Sigmoid colon (tissue), 6 donors: ENCODE measurements at regions not wholly inside any gene's neighbourhood (a gene's known extent, or its start where the extent isn't known, plus 50 kb on each side); places are given as distances from the start of the nearest gene placed in this dataset.

Experiments used
- DNase-seq: peaks from one replicate; pipeline ENCODE4 v3.0.0-alpha.2; 2019
- H3K27ac ChIP-seq, 4 donors: fragments of 200-600 bp; sonication (generic); one replicate each; pipeline ENCODE4 v1.5.1; 2016 to 2019; ENCODE audit warnings: mild to moderate bottlenecking in 1 of 4
- H3K27me3 ChIP-seq, 3 donors: fragments of 200-600 bp; sonication (generic); one replicate each; pipeline ENCODE4 v1.5.1; 2019; ENCODE audit warnings: mild to moderate bottlenecking in 1 of 3
- H3K36me3 ChIP-seq, 4 donors: fragments of 200-600 bp; sonication (generic); one replicate each; pipeline ENCODE4 v1.5.1; 2016 to 2019
- H3K4me1 ChIP-seq, 4 donors: fragments of 200-600 bp; sonication (generic); one replicate each; pipeline ENCODE4 v1.5.1; 2017 to 2019
- H3K4me3 ChIP-seq, 4 donors: fragments of 200-600 bp; sonication (generic); one replicate each; pipeline ENCODE4 v1.5.1; 2017 to 2019; ENCODE audit warnings: mild to moderate bottlenecking in 2 of 4, moderate library complexity in 1 of 4
- H3K9me3 ChIP-seq, 4 donors: fragments of 200-600 bp in 3 of 4; sonication (generic) in 3 of 4; one replicate each; pipeline versions ENCODE4 v1.5.1 to v1.6.1; 2013 to 2019
- CTCF ChIP-seq, 4 experiments: fragments of 450-650 bp in 3 of 4; fragments of 200-600 bp in 1 of 4; IDR thresholded peaks; one replicate each; pipeline ENCODE4 v1.5.1; 2016 to 2019; ENCODE audit warnings: antibody characterized with exemption in 4 of 4, mild to moderate bottlenecking in 3 of 4, moderate library complexity in 2 of 4
- EP300 ChIP-seq, 4 donors: sonication (generic); formaldehyde crosslinking; IDR thresholded peaks; one replicate each; pipeline ENCODE4 v1.6.1; 2017; ENCODE audit warnings: antibody characterized with exemption in 4 of 4
- POLR2A ChIP-seq, 2 donors: fragments of 450-650 bp; IDR thresholded peaks; one replicate each; pipeline ENCODE4 v1.6.1; 2016; ENCODE audit warnings: antibody characterized with exemption in 2 of 2, mild to moderate bottlenecking in 2 of 2, moderate library complexity in 2 of 2
- POLR2AphosphoS5 ChIP-seq, 4 donors: sonication (generic); formaldehyde crosslinking; IDR thresholded peaks; one replicate each; pipeline ENCODE4 v1.6.1; 2017; ENCODE audit warnings: antibody characterized with exemption in 4 of 4
- WGBS, 2 donors: extraction: QIAGEN DNeasy Blood & Tissue Kit; methylation state at CpG; one replicate each; pipeline ENCODE4 v1.1.7; 2013; 5-methylcytosine and 5-hydroxymethylcytosine counted together
- intact Hi-C: fragments of 100-400 bp; cut with DNase I; formaldehyde crosslinking; loops from one replicate; pipeline ENCODE4 v1.15.1; 2023
- donor health status: healthy with polysubstance abuse.
- donor health status: healthy.

DNA sequence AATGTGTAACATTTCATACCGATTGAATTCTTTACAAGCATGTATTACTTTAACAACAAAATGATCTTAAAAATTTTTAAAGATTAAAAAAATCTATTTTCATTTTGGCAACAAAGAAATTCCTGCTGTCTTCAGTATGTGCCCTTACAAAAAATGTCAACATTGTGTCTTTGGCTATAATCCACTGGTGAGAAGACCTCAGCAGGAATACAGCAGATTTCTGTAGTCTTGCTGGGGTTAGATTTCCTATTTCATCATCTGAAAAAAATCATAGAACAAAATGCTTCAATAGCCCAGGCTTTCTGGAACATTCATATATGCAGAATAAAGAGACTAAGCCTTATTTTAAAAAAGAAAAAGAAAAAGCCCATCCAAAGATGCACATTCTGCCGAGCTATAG lies 129.1 kb upstream of the CA10 start:
- DNase-seq: no peak
- no peak for TF ChIP-seq POLR2A (IDR thresholded peaks at IDR 0.05)
- intact Hi-C loops: no loop called here
- Histone ChIP-seq H3K9me3 (no peaks in the 10 kb centered on the region), H3K4me3 (no peak overlapping the region), H3K4me1 (no peaks in the 10 kb centered on the region), H3K27ac (no peak overlapping the region), H3K36me3 (no peaks in the 10 kb centered on the region), H3K27me3 (no peaks in the 10 kb centered on the region)
- WGBS, 2 donors: 87 to 91% methylated on average over 2 of the region's 2 CpGs

DNA sequence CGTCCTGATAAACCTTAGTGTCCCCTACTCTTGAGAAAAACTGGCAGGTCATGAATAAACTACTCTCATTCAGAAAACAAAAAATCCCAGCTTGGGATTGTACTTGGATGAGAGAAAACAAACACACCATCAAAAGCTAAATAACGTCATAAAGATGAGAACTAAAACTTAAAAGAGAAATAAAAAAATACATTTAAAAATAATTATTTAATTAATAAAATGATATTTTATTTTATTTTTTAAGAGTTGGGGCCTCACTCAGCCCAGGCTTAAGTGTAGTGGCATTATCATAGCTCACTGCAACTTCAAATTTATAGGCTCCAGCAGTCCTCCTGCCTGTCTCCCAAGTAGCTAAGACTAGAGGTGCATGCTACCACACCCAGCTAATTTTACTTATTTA lies 125.4 kb upstream of the CA10 start:
- Histone ChIP-seq H3K4me3 (no peak overlapping the region), H3K36me3 (no peaks in the 10 kb centered on the region), H3K27ac (no peak overlapping the region), H3K27me3 (no peaks in the 10 kb centered on the region), H3K9me3 (no peaks in the 10 kb centered on the region), H3K4me1 (no peaks in the 10 kb centered on the region)
- WGBS, 2 donors: 58 to 80% methylated on average over 2 of the region's 2 CpGs
- no peak for DNase-seq
- TF ChIP-seq EP300 (IDR thresholded peaks at IDR 0.05) (no peak), CTCF (IDR thresholded peaks at IDR 0.05) (no peak), POLR2AphosphoS5 (IDR thresholded peaks at IDR 0.05) (no peak), POLR2A (IDR thresholded peaks at IDR 0.05) (no peak)
- intact Hi-C loops: no loop called here

- TF ChIP-seq POLR2AphosphoS5 (IDR thresholded peaks at IDR 0.05): no peak
- TF ChIP-seq CTCF (IDR thresholded peaks at IDR 0.05): no peak
- no peak for TF ChIP-seq POLR2A (IDR thresholded peaks at IDR 0.05)
- H3K4me3 ChIP-seq: no peak overlapping the region
- 87% methylated on average over 4 of the region's 4 CpGs for WGBS, 2 donors
- DNase-seq: no peak
- H3K27me3 ChIP-seq: no peaks in the 10 kb centered on the region
- no peaks in the 10 kb centered on the region for H3K36me3 ChIP-seq
- H3K27ac ChIP-seq: no peak overlapping the region
- intact Hi-C loops: no loop called here
- H3K9me3 ChIP-seq: no peaks in the 10 kb centered on the region
- no peaks in the 10 kb centered on the region for H3K4me1 ChIP-seq
Observed at GRCh38 chr17:52276381-52277008, 118.0 kb upstream of the CA10 start.

DNA sequence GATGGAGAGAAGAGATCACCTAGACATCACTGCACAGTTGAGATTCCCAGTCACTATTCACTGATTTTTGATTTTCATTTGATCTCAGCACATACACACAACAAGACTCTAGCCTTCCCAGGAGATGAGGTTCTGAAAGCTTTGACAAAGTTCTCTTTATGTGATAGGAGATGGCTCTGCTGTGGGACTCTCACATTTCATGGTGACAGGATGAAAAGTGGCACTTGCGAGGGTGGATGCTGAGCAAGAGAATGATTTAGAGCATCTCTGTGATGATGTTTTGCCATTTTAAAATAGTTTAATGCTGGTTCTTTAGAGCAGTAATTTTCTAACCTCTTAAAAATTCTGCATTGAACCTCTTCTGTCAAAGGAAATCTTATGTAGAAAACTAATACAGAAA lies 113.3 kb upstream of the CA10 start:
- intact Hi-C loops: no loop called here
- no peak for TF ChIP-seq POLR2A (IDR thresholded peaks at IDR 0.05)
- no peaks in the 10 kb centered on the region for H3K9me3 ChIP-seq
- no peak overlapping the region for H3K4me3 ChIP-seq
- H3K27ac ChIP-seq: no peak overlapping the region
- H3K4me1 ChIP-seq: no peaks in the 10 kb centered on the region
- 85 to 89% methylated on average over 1 of the region's 1 CpG for WGBS, 2 donors
- no peaks in the 10 kb centered on the region for H3K27me3 ChIP-seq
- H3K36me3 ChIP-seq: no peaks in the 10 kb centered on the region
- DNase-seq: no peak

DNA sequence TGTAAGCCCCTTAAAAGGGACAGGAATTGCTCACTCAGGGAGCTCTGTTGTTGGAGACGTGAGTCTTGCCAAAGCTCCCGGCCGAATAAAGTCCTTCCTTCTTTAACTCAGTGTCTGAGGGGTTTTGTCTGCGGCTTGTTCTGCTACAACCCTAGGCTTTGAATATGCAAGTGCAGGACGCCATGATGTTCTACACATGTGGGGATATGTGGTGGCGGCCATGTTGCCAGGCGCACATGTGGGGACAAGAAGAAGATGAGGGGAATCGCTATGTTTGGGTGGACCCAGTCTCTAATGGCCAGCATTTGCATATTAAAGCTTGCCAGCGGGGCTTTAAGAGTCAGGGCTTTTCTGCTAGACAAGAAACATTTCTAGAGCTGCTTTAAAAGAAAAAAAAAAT lies 96.8 kb upstream of the CA10 start:
- intact Hi-C loops: no loop called here
- Histone ChIP-seq H3K36me3 (no peaks in the 10 kb centered on the region), H3K9me3 (no peaks in the 10 kb centered on the region), H3K27ac (no peak overlapping the region), H3K27me3 (no peaks in the 10 kb centered on the region), H3K4me1 (no peaks in the 10 kb centered on the region), H3K4me3 (no peak overlapping the region)
- DNase-seq: no peak
- TF ChIP-seq POLR2AphosphoS5 (IDR thresholded peaks at IDR 0.05) (no peak), POLR2A (IDR thresholded peaks at IDR 0.05) (no peak), CTCF (IDR thresholded peaks at IDR 0.05) (no peak), EP300 (IDR thresholded peaks at IDR 0.05) (no peak)
- 90 to 92% methylated on average over 9 of the region's 9 CpGs for WGBS, 2 donors

DNA sequence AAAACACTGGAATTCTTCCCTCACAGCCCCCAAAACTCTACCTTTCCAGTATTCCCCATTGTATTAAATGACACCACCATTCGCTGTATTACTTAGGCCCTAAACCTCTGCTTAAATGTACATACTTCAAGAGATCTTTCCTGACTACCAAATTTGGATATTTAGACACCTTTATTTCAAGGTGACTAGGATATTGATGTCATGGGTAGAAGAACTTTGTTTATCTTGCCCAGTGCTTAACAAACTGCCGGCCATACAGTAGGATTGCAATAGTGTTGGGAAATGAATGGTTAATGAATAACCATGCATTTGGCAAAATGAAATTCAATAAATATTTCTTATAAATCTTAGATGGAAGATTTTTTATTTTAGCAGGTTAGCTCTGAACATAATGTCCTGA lies 86.2 kb upstream of the CA10 start:
- Histone ChIP-seq H3K4me1 (no peaks in the 10 kb centered on the region), H3K4me3 (no peak overlapping the region), H3K27me3 (no peaks in the 10 kb centered on the region), H3K36me3 (no peaks in the 10 kb centered on the region), H3K9me3 (no peaks in the 10 kb centered on the region), H3K27ac (no peak overlapping the region)
- intact Hi-C loops: no loop called here
- TF ChIP-seq EP300 (IDR thresholded peaks at IDR 0.05) (no peak), POLR2AphosphoS5 (IDR thresholded peaks at IDR 0.05) (no peak)
- DNase-seq: no peak
- 62 to 87% methylated on average over 2 of the region's 2 CpGs for WGBS, 2 donors
